NCI-H748 (cell line): ENCODE measurements at regions not wholly inside any gene's neighbourhood (a gene's known extent, or its start where the extent isn't known, plus 50 kb on each side); places are given as distances from the start of the nearest gene placed in this dataset.
A peak's percentile ranks its signal among the peaks of the same experiment; 100 is the strongest.

ENCODE experiments used
- DNase-seq: peaks from one replicate; lab custom pipeline; 2025; ENCODE audit not compliant: unreplicated experiment; lab: John Stamatoyannopoulos, UW

DNA sequence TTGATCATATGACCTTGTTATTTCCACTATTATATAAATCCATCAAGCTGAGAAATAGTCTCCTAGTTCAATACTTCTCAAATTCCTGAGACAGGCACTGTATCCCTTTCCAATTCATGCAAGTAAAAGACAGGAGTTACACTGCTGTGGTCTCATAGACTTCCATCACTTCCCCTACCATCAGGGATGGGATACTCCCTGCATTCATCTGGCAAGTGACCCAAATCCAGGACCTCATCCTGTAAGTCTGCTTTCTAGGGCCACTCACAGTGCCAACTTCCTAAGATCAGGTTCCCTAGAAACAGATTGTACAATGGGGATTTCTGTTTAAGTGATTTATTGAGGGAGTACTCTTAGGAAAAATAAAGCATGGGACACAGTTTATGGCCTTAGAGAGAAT lies 424.0 kb upstream of the CDH7 start:
- no peak for DNase-seq

GRCh38 chr18:65322895-65323294 lies 427.9 kb upstream of the CDH7 start:
- DNase-seq: no peak

- no peak for DNase-seq
These were observed 452.4 kb upstream of the CDH7 start for GRCh38 chr18:65298422-65298821.

DNA sequence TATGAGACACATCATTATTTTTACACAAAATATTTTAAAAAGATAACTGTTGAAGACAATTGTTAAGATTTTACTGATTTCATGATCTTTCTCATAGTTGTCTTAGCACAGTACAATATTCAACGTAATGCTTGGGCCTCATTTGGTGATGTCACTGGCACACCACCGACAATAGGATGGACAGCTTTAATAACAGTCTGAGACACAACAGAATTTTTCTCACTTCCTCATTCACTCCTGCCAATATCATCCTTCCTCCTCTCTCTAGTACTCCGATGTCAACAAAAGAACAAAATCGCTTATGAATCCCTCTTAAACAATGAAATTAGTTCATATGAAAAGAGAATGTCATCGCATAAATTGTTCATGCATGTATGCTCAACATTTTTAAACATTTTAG lies 461.9 kb upstream of the CDH7 start:
- DNase-seq: no peak

GRCh38 chr18:65287652-65288051 lies 463.2 kb upstream of the CDH7 start:
- DNase-seq: peak; percentile 96

GRCh38 chr18:65282096-65282495 lies 468.7 kb upstream of the CDH7 start:
- no peak for DNase-seq

- no peak for DNase-seq
These were observed 471.0 kb upstream of the CDH7 start for GRCh38 chr18:65279668-65280305.

DNA sequence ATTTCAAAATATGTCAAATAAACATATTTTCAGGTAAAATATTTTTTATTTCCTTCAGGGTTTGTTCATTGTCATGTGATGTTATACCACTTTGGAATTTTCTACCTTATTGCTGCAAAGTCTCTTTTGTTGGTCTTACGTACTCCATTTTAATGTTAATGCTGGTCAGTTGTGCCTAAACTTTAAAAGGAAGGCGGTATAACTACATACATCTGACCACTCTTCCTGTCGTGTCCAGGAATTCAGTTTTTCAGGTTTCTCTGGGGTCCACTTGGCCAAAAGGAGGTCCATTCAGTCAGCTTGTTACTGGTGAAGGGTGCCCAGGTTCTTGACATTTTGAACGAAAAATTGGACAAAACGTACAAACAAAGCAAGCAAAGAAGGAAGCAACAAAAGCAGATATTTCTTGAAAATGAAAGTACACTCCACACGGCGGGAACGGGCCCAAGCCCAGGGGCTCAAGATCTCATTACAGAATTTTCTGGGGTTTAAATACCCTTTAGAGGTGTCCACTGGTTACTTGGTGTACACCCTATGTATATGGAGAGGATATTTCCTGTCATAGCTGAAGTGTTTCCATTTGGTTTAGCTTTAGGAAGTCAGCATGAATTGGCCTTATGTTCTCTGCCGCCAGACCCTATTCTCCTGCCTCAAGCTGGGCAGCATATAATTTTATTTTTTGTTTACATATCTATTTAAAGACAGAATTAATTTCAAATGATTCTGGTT lies 471.7 kb upstream of the CDH7 start:
- no peak for DNase-seq

DNA sequence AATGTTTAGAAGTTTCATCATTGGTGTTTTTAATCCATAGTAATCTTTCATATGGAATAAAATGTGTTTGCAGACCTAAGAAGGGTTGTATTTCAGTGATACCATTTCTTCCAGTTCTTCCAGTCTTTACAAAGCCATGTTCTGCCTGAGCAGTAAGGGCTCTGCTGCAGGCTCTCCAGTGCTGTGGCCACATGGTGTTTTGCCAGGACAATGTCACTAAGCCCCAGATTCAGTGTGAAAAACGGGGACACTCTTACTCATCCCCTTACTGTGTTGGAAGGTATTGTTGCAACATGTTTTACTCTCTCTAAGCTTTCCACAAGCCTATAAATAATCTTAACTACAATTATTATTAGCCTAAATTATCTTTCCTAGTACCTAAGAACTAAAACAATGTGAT lies 481.4 kb upstream of the CDH7 start:
- peak; percentile 9 for DNase-seq

DNA sequence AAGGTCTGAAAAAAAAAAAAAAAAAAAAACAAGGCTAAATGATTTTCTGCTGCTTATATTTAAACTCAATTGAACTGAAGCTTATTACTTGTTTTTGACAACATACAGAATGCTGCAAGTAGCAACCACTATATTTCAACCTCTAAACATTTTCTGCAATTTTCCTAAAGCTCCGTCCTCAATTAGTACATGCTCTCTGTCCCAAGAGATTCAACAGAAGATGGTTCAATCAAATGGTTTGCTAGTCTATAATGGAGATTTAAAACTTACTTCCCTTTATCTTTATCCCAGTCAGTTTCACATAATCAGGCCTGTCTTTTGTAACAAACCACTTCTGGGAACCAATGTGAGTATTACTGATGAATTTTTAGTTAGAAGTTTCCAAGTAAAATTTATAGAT lies 485.1 kb upstream of the CDH7 start:
- no peak for DNase-seq

DNA sequence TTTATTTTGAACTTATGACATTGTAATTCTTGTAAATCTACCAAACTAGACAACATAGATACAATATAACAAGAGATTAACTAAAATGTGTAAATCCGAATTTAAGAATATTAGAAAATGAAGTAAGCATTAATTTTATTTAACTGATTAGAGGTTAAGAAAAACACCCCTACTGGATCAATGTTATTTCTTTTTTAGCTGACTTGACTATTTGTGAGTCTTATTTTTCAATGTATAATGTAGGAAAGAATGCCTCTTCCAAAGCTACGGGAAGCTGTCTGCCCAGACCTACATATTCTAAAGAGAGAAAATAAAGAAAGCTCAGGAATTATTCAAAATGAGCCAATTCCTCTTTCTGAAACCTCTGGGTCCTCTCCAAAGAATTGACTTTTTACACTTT lies 490.8 kb upstream of the CDH7 start:
- no peak for DNase-seq

GRCh38 chr18:65259403-65259802 lies 491.4 kb upstream of the CDH7 start:
- no peak for DNase-seq

DNA sequence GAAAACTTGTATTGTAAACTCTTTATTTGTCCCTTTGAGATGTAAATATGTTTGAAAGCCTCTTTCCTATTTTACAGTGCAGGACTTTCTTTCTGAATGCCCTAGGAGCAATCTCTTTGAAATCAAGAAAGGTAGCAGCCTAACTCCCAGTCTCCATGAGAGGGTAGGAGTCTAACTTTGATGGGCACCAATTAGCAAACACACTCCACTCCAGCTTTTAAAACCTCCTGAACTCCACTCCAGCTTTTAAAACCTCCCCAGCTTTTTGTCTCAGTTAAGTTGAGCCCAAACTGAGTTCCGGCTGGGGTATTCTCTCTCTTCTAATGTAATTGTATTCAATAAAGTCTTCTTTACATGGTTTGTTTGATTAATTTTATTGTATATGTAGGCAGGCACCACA lies 493.7 kb upstream of the CDH7 start:
- DNase-seq: peak; percentile 52

- DNase-seq: no peak
These were observed 495.4 kb upstream of the CDH7 start for GRCh38 chr18:65255417-65255816.

GRCh38 chr18:65239787-65240186 lies 511.0 kb upstream of the CDH7 start:
- DNase-seq: no peak

DNA sequence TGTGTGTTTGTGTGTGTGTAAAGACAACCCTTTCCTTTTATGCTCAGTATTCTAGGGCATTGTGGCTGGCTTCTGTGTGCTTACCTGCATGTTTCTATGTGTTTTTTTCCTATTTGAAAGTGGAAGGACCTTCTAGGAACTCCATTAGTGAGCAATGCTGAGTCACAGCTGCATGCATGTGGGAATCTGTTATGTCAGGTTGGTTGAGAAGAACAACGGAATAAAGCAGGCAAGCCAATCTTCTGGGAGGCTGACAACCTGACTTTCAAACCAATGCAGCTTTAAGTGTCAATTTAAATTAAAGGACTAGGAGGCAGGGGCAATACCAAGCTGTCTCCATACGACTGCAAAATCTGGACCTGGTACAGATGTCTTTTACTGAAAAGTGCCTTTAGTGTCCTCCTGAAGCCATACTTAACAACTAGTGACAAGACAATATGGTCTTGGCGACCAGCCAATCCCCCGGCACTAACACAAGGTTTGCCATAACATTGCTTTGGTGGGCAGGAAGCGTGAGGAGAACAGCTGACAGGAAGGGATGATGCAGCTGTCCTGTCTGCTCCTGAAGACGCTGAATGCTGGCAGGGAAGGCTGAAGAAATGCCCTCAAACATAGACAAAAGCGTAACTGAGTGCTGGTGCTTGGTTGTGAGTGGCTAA lies 514.7 kb upstream of the CDH7 start:
- peak; percentile 92 for DNase-seq

GRCh38 chr18:65230311-65230710 lies 520.5 kb upstream of the CDH7 start:
- no peak for DNase-seq

- DNase-seq: peak; percentile 20
These were observed 522.8 kb upstream of the CDH7 start for GRCh38 chr18:65227970-65228369.

DNA sequence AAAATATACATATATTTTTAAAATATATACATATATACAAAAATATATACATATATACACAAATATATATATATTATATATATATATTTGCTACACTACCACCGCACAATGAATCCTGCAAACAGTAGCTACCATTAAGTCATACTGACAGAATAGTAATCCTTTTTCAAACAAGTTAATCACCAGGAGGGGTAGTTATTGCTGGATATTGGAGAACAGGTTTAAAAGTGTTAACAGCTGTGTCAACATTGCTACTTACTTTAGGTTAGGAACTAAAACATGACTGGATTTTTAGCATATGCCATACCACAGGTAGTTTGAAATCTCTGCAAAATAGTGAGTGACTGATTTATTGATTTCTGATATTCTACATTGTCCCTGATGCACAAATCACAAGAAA lies 529.1 kb upstream of the CDH7 start:
- DNase-seq: peak; percentile 95

- DNase-seq: peak; percentile 45
These were observed 529.7 kb upstream of the CDH7 start for GRCh38 chr18:65221115-65221514.

GRCh38 chr18:65215865-65216466 lies 534.8 kb upstream of the CDH7 start:
- peak; percentile 68 for DNase-seq

- no peak for DNase-seq
These were observed 536.4 kb upstream of the CDH7 start for GRCh38 chr18:65214456-65214855.
